ENCODE measurements at regions not wholly inside any gene's neighbourhood (a gene's known extent, or its start where the extent isn't known, plus 50 kb on each side); places are given as distances from the start of the nearest gene placed in this dataset.

GRCh38 chr18:25962919-25963318 is 127.5 kb downstream of the SS18 start:
- DNase-seq (ENCODE audit: low spot score): no peak

- DNase-seq (ENCODE audit: low spot score): no peak
These were observed 128.2 kb downstream of the SS18 start for GRCh38 chr18:25962176-25962575.

DNA sequence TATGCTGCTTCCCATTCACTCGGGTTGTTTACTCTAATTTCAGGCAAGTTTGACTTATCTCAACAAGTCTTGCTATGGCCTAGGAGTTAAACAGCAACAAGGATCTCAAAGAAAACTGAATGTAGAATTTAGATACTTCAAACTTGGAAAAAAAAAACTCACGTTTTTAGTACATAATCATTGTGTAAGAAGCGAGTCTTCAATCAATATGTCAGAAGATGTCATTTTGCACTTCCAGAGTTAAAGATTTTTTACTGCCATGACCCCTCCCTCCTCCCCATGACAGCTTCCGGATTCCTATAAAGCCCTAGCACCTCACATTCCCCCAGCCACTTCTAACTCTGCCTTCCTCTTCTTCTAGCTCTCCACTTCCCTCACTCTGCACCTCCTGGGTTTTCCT is 133.4 kb downstream of the SS18 start:
- DNase-seq (ENCODE audit: low spot score): no peak

GRCh38 chr18:25953111-25953510 is 137.3 kb downstream of the SS18 start:
- DNase-seq (ENCODE audit: low spot score): no peak

GRCh38 chr18:25950321-25950720 is 140.1 kb downstream of the SS18 start:
- no peak for DNase-seq (ENCODE audit: low spot score)

DNA sequence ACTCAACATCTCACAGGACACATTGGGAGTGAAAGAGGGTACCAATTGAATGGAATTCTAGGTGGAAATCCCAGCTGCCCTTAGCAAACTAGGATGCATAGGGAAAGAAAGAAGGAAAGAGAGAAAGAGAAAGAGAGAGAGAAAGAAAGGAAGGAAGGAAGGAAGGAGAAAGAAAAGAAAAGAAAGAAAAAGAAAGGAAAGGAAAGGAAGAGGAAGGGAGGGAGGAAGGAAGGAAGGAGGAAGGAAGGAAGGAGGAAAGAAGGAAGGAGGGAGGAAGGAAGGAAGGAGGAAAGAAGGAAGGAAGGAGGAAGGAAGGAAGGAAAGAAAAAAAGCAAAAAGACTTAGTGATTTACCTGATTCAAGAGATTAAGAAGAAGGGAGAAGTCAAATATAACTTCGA is 143.9 kb downstream of the SS18 start:
- no peak for DNase-seq (ENCODE audit: low spot score)

- no peak for DNase-seq (ENCODE audit: low spot score)
These were observed 155.1 kb downstream of the SS18 start for GRCh38 chr18:25935356-25935755.

DNA sequence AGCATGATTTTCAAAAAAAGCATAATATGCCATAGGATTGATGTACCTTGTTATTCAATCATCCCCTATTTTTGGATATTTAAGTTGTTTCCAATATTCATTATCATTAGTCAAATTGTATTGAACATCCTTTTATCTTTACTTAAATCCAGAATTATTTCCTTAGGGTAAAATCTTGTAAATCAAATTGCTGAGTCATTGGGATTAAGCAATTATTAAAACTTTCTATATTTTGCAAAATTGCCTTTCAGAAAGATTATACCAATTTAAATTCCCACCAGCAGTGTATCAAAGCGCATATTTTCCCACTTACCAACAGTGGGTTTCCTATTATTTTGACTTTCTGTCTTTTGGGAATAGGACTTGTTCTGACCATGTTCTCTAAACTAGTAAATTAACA is 159.3 kb downstream of the SS18 start:
- no peak for DNase-seq (ENCODE audit: low spot score)

GRCh38 chr18:25929787-25930186 is 160.6 kb downstream of the SS18 start:
- no peak for DNase-seq (ENCODE audit: low spot score)

DNA sequence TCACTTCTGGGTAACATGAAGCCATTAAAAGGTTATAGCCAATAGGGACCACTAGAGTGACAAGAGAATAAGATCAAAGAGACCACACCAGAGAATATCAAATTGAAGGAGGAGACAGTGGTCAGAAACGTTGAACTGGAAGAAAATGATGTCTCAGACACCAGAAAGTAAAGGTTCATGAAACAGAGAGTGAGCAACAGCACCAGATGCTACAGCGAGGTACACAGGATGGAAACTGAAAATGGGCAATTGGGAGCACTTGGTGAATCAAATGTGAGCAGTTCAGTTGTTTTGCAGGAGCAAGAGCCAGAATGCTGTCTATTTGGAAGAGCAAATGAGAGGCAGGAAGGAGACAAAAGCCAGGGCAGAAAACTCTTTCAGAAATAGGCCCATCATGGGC is 162.6 kb downstream of the SS18 start:
- no peak for DNase-seq (ENCODE audit: low spot score)

DNA sequence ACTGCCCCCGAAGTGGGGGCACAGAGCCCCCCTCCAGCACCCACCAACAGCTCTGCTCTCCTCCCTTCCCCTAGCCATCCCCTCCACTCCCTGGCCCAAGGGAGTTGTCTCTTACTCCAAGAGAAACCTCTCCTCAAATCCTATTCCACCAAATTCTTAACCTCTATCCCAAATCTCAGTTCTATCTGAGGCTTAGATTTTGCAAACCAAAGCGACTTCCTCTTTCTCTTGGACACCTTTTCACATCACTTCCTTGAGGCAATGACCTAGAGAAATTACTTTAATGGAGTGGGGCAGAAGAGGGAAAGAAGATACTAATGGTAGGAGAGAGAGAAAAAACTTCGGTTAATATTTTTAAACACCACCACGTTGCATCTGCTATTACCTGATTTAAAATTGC is 167.2 kb downstream of the SS18 start:
- no peak for DNase-seq (ENCODE audit: low spot score)

GRCh38 chr18:25921677-25922421 is 168.6 kb downstream of the SS18 start:
- DNase-seq (ENCODE audit: low spot score): peak; percentile 57

- DNase-seq (ENCODE audit: low spot score): no peak
These were observed 174.5 kb downstream of the SS18 start for GRCh38 chr18:25915907-25916306.

- no peak for DNase-seq (ENCODE audit: low spot score)
These were observed 191.4 kb downstream of the SS18 start for GRCh38 chr18:25898965-25899364.

DNA sequence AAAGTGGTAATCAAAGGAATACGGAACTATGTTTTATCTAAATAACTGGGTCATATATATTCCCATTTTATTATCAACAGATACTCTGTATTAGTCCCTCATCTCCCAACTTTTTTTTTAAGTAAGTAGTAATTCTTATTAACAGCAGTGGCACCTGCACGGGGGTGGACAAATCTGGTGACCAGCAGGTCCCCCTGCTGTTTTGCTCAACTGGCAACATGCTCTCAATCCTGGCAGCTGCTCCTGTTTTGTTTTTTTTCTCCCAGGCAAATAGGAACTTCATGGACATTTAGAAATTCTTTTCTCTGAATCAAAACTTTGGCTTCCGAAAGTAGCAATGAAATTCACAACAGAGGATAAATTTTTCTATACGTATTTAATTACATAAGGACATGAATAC is 193.5 kb downstream of the SS18 start:
- DNase-seq (ENCODE audit: low spot score): no peak

GRCh38 chr18:25896178-25896780 is 194.1 kb downstream of the SS18 start:
- DNase-seq (ENCODE audit: low spot score): peak; percentile 42

DNA sequence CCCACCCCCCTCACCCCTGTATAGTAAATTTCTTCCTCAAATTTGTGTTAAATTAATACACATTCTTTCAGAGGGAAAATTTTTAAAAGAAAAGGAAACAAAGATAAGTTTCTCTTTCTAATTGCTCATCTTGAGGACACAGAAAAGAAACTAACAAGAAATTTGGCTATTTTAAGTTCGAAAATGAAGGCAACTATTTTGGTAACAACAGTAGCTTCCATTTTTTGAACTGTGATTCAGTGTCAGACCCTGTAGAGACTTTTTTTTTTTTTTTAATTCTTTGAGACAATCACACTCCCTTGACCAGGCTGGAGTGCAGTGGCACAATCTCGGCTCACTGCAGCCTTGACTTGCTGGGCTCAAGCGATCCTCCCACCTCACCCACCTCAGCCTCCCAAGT is 194.9 kb downstream of the SS18 start:
- DNase-seq (ENCODE audit: low spot score): no peak

- no peak for DNase-seq (ENCODE audit: low spot score)
These were observed 204.1 kb downstream of the SS18 start for GRCh38 chr18:25886283-25886682.

DNA sequence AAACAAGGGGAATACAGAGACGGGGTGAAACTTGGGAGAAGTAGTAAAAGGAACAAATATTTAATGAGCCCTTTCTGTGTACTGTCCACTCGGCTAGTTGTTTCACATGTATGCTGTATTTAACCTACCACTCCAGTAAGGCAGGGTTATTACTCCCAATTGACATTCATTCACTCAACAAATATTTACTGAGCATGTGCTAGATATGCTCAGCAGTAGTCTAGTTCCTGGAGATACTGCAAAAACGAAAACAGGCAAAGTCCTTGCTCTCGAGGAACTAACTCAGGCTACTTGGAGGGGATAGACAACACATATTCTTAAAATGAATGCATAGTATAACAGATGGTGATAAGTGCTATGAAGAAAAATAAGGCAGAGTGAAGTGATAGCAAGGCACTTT is 207.3 kb downstream of the SS18 start:
- no peak for DNase-seq (ENCODE audit: low spot score)

- no peak for DNase-seq (ENCODE audit: low spot score)
These were observed 209.3 kb downstream of the SS18 start for GRCh38 chr18:25881149-25881548.

DNA sequence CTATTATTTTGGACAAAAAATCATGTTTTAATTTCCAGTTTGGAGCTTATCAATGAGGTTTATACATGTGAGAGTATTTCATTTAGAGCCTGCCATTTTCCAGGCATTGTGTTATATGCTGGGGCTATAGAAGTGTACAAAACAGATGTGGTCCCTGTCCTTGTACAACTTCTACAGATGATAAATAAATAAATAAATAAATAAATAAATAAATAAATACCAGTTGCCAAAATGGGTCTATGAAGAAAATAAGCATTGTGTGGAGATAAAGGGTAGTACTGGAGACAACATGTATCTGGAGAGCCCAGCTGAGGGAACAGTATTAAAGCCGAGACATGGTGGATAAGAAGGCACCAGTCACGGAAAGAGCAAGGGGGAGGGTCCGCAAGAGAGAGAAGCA is 210.0 kb downstream of the SS18 start:
- DNase-seq (ENCODE audit: low spot score): no peak

- no peak for DNase-seq (ENCODE audit: low spot score)
These were observed 214.0 kb downstream of the SS18 start for GRCh38 chr18:25876330-25876948.

DNA sequence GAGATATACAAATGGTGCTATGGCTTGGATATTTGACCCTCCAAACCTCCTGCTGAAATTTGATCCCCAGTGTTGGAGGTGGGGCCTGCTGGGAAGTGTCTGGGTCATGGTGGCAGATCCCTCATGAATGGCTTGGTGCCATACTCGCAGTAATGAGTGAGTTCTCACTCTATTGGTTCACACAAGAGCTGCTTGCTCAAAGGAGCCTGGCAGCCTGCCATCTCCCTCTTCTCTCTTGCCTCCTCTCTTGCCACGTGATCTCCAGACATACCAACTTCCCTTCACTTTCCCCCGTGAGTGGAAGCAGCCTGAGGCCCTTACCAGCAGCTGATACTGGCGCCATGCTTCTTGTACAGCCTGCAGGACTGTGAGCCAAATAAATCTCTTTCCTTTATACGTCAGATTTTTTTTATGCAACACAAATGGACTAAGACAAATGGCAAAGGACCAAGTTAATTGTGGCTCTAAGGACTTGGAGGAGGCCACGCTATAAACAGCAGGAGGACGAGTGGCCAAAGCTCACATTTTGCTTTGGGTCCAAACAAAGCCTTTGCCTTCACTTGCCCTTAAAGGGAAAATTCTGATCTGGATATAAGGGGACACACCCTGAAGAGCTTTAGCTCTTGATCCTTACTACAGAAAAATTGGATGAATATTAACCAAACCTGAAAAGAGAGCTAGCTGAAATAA is 214.7 kb downstream of the SS18 start:
- DNase-seq (ENCODE audit: low spot score): no peak
